Activated CD4-positive, CD25-positive, alpha-beta regulatory T cell (primary cell): ENCODE measurements at regions not wholly inside any gene's neighbourhood (a gene's known extent, or its start where the extent isn't known, plus 50 kb on each side); places are given as distances from the start of the nearest gene placed in this dataset.
"Not testable (repeated sequence)": the region's sequence is repeated elsewhere in the genome, so short reads cannot be mapped to it uniquely, and the experiment has no call there.

Source experiments
- DNase-seq, 4 experiments: peaks; one replicate each; lab custom pipeline; 2025; lab: John Stamatoyannopoulos, UW

GRCh38 chr19:31881988-31882387 lies 463.4 kb upstream of the ZNF507 start:
- no peak for DNase-seq

- no peak for DNase-seq
These were observed 462.7 kb upstream of the ZNF507 start for GRCh38 chr19:31882709-31883108.

GRCh38 chr19:31883296-31883990 lies 462.0 kb upstream of the ZNF507 start:
- DNase-seq = no peak

GRCh38 chr19:31885280-31885853 lies 460.0 kb upstream of the ZNF507 start:
- no peak for DNase-seq

GRCh38 chr19:31890230-31890629 lies 455.2 kb upstream of the ZNF507 start:
- DNase-seq = no peak

- no peak for DNase-seq
These were observed 453.4 kb upstream of the ZNF507 start for GRCh38 chr19:31892060-31892459.

GRCh38 chr19:31893491-31893890 lies 451.9 kb upstream of the ZNF507 start:
- not testable (repeated sequence) for DNase-seq

GRCh38 chr19:31894451-31894850 lies 451.0 kb upstream of the ZNF507 start:
- no peak for DNase-seq

- DNase-seq = no peak
These were observed 448.1 kb upstream of the ZNF507 start for GRCh38 chr19:31897292-31897691.

GRCh38 chr19:31900991-31901390 lies 444.4 kb upstream of the ZNF507 start:
- no peak for DNase-seq

- no peak for DNase-seq
These were observed 442.6 kb upstream of the ZNF507 start for GRCh38 chr19:31902821-31903220.

- DNase-seq = no peak
These were observed 441.4 kb upstream of the ZNF507 start for GRCh38 chr19:31903979-31904378.

GRCh38 chr19:31906111-31906871 lies 439.1 kb upstream of the ZNF507 start:
- DNase-seq = no peak

- no peak for DNase-seq
These were observed 437.7 kb upstream of the ZNF507 start for GRCh38 chr19:31907661-31908060.

- no peak for DNase-seq
These were observed 437.3 kb upstream of the ZNF507 start for GRCh38 chr19:31908080-31908479.

GRCh38 chr19:31908496-31909225 lies 436.7 kb upstream of the ZNF507 start:
- no peak for DNase-seq

- DNase-seq = no peak
These were observed 435.2 kb upstream of the ZNF507 start for GRCh38 chr19:31910224-31910623.

GRCh38 chr19:31911577-31911976 lies 433.8 kb upstream of the ZNF507 start:
- DNase-seq = no peak

- DNase-seq = no peak
These were observed 432.2 kb upstream of the ZNF507 start for GRCh38 chr19:31913103-31913661.

GRCh38 chr19:31930401-31930800 lies 415.0 kb upstream of the ZNF507 start:
- DNase-seq = no peak

- DNase-seq = no peak
These were observed 407.4 kb upstream of the ZNF507 start for GRCh38 chr19:31937983-31938382.

- no peak for DNase-seq
These were observed 406.7 kb upstream of the ZNF507 start for GRCh38 chr19:31938675-31939074.
